GM23338 (cell line): ENCODE measurements at regions not wholly inside any gene's neighbourhood (a gene's known extent, or its start where the extent isn't known, plus 50 kb on each side); places are given as distances from the start of the nearest gene placed in this dataset.

Experiments used
- CREB1 ChIP-seq: fragments of 250-450 bp; sonication (Bioruptor Pico); IDR thresholded peaks from 2 replicates; pipeline ENCODE4 v1.5.0; 2020; ENCODE audit warnings: low read depth, mild to moderate bottlenecking, moderate library complexity
- CTCF ChIP-seq, 2 experiments: fragments of 200-600 bp in 1 of 2; sonication (generic) in 1 of 2; conservative IDR thresholded peaks; 2 replicates each; pipeline versions ENCODE4 v1.5.1 to v1.6.1; 2016 to 2017; ENCODE audit warnings: antibody characterized with exemption in 2 of 2, low read depth in 2 of 2, mild to moderate bottlenecking in 2 of 2, moderate library complexity in 1 of 2
- EZH2 ChIP-seq: fragments of 200-600 bp; sonication (generic); IDR thresholded peaks from one replicate; pipeline ENCODE4 v1.8.0; 2017; ENCODE audit warnings: antibody characterized with exemption, mild to moderate bottlenecking, low read depth; ENCODE audit not compliant: unreplicated experiment
- EZH2phosphoT487 ChIP-seq: fragments of 200-600 bp; sonication (generic); IDR thresholded peaks from one replicate; pipeline ENCODE4 v1.8.1; 2018; ENCODE audit warnings: antibody characterized with exemption; ENCODE audit not compliant: unreplicated experiment
- JUNB ChIP-seq: IDR thresholded peaks from one replicate; pipeline ENCODE4 v1.6.1; 2016; ENCODE audit warnings: antibody characterized with exemption; ENCODE audit not compliant: unreplicated experiment
- NANOG ChIP-seq: IDR thresholded peaks from 2 replicates; pipeline ENCODE4 v1.6.1; 2016; ENCODE audit warnings: antibody characterized with exemption, borderline replicate concordance
- POLR2AphosphoS5 ChIP-seq: IDR thresholded peaks from 2 replicates; pipeline ENCODE4 v1.6.1; 2016; ENCODE audit warnings: antibody characterized with exemption, low read depth
- ZNF114 ChIP-seq: fragments of 250-450 bp; sonication (Bioruptor Pico); IDR thresholded peaks from 2 replicates; pipeline ENCODE4 v1.5.0; 2020; ENCODE audit warnings: mild to moderate bottlenecking, moderate library complexity
- ZNF331 ChIP-seq: fragments of 250-450 bp; sonication (Bioruptor Pico); IDR thresholded peaks from 2 replicates; pipeline ENCODE4 v1.5.0; 2020; ENCODE audit warnings: low read depth, mild to moderate bottlenecking, moderate library complexity
- TF ChIP-seq, protein P1 (sequence below): IDR thresholded peaks from one replicate; pipeline ENCODE4 v1.6.1; 2018; ENCODE audit warnings: antibody characterized with exemption; ENCODE audit not compliant: unreplicated experiment
- TF ChIP-seq, protein P2 (sequence below): fragments of 250-450 bp; sonication (Bioruptor Pico); IDR thresholded peaks from 2 replicates; pipeline ENCODE4 v1.5.0; 2020; ENCODE audit warnings: mild to moderate bottlenecking, moderate library complexity
- TF ChIP-seq, protein P3 (sequence below): IDR thresholded peaks from 2 replicates; pipeline ENCODE4 v1.6.1; 2016; ENCODE audit warnings: antibody characterized with exemption

- no peak for TF ChIP-seq CTCF (conservative IDR thresholded peaks at IDR 0.05; ENCODE audit: low read depth in 2 of 2)
- TF ChIP-seq EZH2 = no peak
- TF ChIP-seq, protein P1, sequence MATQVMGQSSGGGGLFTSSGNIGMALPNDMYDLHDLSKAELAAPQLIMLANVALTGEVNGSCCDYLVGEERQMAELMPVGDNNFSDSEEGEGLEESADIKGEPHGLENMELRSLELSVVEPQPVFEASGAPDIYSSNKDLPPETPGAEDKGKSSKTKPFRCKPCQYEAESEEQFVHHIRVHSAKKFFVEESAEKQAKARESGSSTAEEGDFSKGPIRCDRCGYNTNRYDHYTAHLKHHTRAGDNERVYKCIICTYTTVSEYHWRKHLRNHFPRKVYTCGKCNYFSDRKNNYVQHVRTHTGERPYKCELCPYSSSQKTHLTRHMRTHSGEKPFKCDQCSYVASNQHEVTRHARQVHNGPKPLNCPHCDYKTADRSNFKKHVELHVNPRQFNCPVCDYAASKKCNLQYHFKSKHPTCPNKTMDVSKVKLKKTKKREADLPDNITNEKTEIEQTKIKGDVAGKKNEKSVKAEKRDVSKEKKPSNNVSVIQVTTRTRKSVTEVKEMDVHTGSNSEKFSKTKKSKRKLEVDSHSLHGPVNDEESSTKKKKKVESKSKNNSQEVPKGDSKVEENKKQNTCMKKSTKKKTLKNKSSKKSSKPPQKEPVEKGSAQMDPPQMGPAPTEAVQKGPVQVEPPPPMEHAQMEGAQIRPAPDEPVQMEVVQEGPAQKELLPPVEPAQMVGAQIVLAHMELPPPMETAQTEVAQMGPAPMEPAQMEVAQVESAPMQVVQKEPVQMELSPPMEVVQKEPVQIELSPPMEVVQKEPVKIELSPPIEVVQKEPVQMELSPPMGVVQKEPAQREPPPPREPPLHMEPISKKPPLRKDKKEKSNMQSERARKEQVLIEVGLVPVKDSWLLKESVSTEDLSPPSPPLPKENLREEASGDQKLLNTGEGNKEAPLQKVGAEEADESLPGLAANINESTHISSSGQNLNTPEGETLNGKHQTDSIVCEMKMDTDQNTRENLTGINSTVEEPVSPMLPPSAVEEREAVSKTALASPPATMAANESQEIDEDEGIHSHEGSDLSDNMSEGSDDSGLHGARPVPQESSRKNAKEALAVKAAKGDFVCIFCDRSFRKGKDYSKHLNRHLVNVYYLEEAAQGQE = no peak
- TF ChIP-seq POLR2AphosphoS5 = no peak
- no peak for TF ChIP-seq CREB1
- TF ChIP-seq EZH2phosphoT487 = no peak
- no peak for TF ChIP-seq NANOG
- TF ChIP-seq, protein P2, sequence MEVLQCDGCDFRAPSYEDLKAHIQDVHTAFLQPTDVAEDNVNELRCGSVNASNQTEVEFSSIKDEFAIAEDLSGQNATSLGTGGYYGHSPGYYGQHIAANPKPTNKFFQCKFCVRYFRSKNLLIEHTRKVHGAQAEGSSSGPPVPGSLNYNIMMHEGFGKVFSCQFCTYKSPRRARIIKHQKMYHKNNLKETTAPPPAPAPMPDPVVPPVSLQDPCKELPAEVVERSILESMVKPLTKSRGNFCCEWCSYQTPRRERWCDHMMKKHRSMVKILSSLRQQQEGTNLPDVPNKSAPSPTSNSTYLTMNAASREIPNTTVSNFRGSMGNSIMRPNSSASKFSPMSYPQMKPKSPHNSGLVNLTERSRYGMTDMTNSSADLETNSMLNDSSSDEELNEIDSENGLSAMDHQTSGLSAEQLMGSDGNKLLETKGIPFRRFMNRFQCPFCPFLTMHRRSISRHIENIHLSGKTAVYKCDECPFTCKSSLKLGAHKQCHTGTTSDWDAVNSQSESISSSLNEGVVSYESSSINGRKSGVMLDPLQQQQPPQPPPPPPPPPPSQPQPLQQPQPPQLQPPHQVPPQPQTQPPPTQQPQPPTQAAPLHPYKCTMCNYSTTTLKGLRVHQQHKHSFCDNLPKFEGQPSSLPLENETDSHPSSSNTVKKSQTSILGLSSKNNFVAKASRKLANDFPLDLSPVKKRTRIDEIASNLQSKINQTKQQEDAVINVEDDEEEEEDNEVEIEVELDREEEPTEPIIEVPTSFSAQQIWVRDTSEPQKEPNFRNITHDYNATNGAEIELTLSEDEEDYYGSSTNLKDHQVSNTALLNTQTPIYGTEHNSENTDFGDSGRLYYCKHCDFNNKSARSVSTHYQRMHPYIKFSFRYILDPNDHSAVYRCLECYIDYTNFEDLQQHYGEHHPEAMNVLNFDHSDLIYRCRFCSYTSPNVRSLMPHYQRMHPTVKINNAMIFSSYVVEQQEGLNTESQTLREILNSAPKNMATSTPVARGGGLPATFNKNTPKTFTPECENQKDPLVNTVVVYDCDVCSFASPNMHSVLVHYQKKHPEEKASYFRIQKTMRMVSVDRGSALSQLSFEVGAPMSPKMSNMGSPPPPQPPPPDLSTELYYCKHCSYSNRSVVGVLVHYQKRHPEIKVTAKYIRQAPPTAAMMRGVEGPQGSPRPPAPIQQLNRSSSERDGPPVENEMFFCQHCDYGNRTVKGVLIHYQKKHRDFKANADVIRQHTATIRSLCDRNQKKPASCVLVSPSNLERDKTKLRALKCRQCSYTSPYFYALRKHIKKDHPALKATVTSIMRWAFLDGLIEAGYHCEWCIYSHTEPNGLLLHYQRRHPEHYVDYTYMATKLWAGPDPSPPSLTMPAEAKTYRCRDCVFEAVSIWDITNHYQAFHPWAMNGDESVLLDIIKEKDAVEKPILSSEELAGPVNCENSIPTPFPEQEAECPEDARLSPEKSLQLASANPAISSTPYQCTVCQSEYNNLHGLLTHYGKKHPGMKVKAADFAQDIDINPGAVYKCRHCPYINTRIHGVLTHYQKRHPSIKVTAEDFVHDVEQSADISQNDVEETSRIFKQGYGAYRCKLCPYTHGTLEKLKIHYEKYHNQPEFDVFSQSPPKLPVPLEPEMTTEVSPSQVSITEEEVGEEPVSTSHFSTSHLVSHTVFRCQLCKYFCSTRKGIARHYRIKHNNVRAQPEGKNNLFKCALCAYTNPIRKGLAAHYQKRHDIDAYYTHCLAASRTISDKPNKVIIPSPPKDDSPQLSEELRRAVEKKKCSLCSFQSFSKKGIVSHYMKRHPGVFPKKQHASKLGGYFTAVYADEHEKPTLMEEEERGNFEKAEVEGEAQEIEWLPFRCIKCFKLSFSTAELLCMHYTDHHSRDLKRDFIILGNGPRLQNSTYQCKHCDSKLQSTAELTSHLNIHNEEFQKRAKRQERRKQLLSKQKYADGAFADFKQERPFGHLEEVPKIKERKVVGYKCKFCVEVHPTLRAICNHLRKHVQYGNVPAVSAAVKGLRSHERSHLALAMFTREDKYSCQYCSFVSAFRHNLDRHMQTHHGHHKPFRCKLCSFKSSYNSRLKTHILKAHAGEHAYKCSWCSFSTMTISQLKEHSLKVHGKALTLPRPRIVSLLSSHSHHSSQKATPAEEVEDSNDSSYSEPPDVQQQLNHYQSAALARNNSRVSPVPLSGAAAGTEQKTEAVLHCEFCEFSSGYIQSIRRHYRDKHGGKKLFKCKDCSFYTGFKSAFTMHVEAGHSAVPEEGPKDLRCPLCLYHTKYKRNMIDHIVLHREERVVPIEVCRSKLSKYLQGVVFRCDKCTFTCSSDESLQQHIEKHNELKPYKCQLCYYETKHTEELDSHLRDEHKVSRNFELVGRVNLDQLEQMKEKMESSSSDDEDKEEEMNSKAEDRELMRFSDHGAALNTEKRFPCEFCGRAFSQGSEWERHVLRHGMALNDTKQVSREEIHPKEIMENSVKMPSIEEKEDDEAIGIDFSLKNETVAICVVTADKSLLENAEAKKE (CRISPR knock-in tag) = no peak
- no peak for TF ChIP-seq ZNF114 (CRISPR knock-in tag)
- no peak for TF ChIP-seq ZNF331 (CRISPR knock-in tag)
- no peak for TF ChIP-seq JUNB
- TF ChIP-seq, protein P3, sequence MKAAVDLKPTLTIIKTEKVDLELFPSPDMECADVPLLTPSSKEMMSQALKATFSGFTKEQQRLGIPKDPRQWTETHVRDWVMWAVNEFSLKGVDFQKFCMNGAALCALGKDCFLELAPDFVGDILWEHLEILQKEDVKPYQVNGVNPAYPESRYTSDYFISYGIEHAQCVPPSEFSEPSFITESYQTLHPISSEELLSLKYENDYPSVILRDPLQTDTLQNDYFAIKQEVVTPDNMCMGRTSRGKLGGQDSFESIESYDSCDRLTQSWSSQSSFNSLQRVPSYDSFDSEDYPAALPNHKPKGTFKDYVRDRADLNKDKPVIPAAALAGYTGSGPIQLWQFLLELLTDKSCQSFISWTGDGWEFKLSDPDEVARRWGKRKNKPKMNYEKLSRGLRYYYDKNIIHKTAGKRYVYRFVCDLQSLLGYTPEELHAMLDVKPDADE = no peak
Observed at GRCh38 chr21:38133240-38133639, 123.6 kb upstream of the KCNJ15 start.
